GM12878 (cell line): ENCODE measurements at regions not wholly inside any gene's neighbourhood (a gene's known extent, or its start where the extent isn't known, plus 50 kb on each side); places are given as distances from the start of the nearest gene placed in this dataset.

ENCODE experiments used
- BRCA1 ChIP-seq: IDR thresholded peaks from 2 replicates; pipeline ENCODE4 v1.6.1; 2011; ENCODE audit warnings: low read depth, low read length, improper control_type of control experiment
- ELK1 ChIP-seq: IDR thresholded peaks from 2 replicates; pipeline ENCODE4 v1.6.1; 2012; ENCODE audit warnings: low read depth, low read length, improper control_type of control experiment
- ETV6 ChIP-seq, 2 experiments: fragments of 450-650 bp in 1 of 2; IDR thresholded peaks in 1 of 2; conservative IDR thresholded peaks in 1 of 2; 2 replicates each; pipeline ENCODE4 v1.6.1; 2014; ENCODE audit warnings: antibody characterized with exemption in 1 of 2, borderline replicate concordance in 1 of 2, low read depth in 1 of 2, mild to moderate bottlenecking in 1 of 2, moderate library complexity in 1 of 2
- JUND ChIP-seq: IDR thresholded peaks from 2 replicates; pipeline ENCODE4 v1.6.1; 2012; ENCODE audit warnings: low read depth, mild to moderate bottlenecking, low read length, improper control_type of control experiment, moderate library complexity
- NR2F1 ChIP-seq: fragments of 450-650 bp; conservative IDR thresholded peaks from 2 replicates; pipeline ENCODE4 v1.6.1; 2017; ENCODE audit warnings: mild to moderate bottlenecking
- POLR2AphosphoS5 ChIP-seq: IDR thresholded peaks from 2 replicates; pipeline ENCODE4 v1.6.1; 2011; ENCODE audit warnings: mild to moderate bottlenecking, low read length, inconsistent platforms
- REST ChIP-seq: IDR thresholded peaks from 2 replicates; pipeline ENCODE4 v1.6.1; 2012; ENCODE audit warnings: mild to moderate bottlenecking, low read depth, low read length
- SMC3 ChIP-seq: IDR thresholded peaks from 2 replicates; pipeline ENCODE4 v1.6.1; 2011; ENCODE audit warnings: low read length, improper control_type of control experiment, borderline replicate concordance
- SRF ChIP-seq, 2 experiments: IDR thresholded peaks; 2 replicates each; pipeline ENCODE4 v1.6.1; 2011; ENCODE audit warnings: low read depth in 2 of 2, low read length in 2 of 2, mild to moderate bottlenecking in 1 of 2, moderate library complexity in 1 of 2
- TCF7 ChIP-seq: IDR thresholded peaks from 2 replicates; pipeline ENCODE4 v1.6.1; 2014; ENCODE audit warnings: antibody characterized with exemption, borderline replicate concordance
- ZNF24 ChIP-seq: fragments of 450-650 bp; IDR thresholded peaks from 2 replicates; pipeline ENCODE4 v1.6.1; 2017; ENCODE audit warnings: antibody characterized with exemption, mild to moderate bottlenecking
- ZNF274 ChIP-seq: IDR thresholded peaks from one replicate; pipeline ENCODE4 v1.8.0; 2011; ENCODE audit not compliant: insufficient read length, insufficient read depth
- TF ChIP-seq, protein P1 (sequence below): fragments of 450-650 bp; IDR thresholded peaks from 2 replicates; pipeline ENCODE4 v1.6.1; 2016; ENCODE audit warnings: mild to moderate bottlenecking, moderate library complexity, borderline replicate concordance

GRCh38 chr11:26086028-26086427 lies 245.9 kb upstream of the ANO3 start:
- TF ChIP-seq BRCA1, result no peak
- no peak for TF ChIP-seq SRF (IDR thresholded peaks at IDR 0.05; ENCODE audit: low read depth in 2 of 2, low read length in 2 of 2)
- no peak for TF ChIP-seq ETV6 (conservative IDR thresholded peaks at IDR 0.05 in 1 of 2, IDR thresholded peaks at IDR 0.05 in 1 of 2; ENCODE audit: borderline replicate concordance in 1 of 2, low read depth in 1 of 2)
- TF ChIP-seq POLR2AphosphoS5, result no peak
- TF ChIP-seq JUND, result no peak
- TF ChIP-seq NR2F1, result no peak
- no peak for TF ChIP-seq ZNF24
- no peak for TF ChIP-seq REST
- TF ChIP-seq SMC3, result no peak
- no peak for TF ChIP-seq ELK1
- TF ChIP-seq, protein P1, sequence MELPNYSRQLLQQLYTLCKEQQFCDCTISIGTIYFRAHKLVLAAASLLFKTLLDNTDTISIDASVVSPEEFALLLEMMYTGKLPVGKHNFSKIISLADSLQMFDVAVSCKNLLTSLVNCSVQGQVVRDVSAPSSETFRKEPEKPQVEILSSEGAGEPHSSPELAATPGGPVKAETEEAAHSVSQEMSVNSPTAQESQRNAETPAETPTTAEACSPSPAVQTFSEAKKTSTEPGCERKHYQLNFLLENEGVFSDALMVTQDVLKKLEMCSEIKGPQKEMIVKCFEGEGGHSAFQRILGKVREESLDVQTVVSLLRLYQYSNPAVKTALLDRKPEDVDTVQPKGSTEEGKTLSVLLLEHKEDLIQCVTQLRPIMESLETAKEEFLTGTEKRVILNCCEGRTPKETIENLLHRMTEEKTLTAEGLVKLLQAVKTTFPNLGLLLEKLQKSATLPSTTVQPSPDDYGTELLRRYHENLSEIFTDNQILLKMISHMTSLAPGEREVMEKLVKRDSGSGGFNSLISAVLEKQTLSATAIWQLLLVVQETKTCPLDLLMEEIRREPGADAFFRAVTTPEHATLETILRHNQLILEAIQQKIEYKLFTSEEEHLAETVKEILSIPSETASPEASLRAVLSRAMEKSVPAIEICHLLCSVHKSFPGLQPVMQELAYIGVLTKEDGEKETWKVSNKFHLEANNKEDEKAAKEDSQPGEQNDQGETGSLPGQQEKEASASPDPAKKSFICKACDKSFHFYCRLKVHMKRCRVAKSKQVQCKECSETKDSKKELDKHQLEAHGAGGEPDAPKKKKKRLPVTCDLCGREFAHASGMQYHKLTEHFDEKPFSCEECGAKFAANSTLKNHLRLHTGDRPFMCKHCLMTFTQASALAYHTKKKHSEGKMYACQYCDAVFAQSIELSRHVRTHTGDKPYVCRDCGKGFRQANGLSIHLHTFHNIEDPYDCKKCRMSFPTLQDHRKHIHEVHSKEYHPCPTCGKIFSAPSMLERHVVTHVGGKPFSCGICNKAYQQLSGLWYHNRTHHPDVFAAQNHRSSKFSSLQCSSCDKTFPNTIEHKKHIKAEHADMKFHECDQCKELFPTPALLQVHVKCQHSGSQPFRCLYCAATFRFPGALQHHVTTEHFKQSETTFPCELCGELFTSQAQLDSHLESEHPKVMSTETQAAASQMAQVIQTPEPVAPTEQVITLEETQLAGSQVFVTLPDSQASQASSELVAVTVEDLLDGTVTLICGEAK, result no peak
- TF ChIP-seq TCF7, result no peak
- TF ChIP-seq ZNF274, result no peak
